ENCODE measurements at regions not wholly inside any gene's neighbourhood (a gene's known extent, or its start where the extent isn't known, plus 50 kb on each side); places are given as distances from the start of the nearest gene placed in this dataset.

DNA sequence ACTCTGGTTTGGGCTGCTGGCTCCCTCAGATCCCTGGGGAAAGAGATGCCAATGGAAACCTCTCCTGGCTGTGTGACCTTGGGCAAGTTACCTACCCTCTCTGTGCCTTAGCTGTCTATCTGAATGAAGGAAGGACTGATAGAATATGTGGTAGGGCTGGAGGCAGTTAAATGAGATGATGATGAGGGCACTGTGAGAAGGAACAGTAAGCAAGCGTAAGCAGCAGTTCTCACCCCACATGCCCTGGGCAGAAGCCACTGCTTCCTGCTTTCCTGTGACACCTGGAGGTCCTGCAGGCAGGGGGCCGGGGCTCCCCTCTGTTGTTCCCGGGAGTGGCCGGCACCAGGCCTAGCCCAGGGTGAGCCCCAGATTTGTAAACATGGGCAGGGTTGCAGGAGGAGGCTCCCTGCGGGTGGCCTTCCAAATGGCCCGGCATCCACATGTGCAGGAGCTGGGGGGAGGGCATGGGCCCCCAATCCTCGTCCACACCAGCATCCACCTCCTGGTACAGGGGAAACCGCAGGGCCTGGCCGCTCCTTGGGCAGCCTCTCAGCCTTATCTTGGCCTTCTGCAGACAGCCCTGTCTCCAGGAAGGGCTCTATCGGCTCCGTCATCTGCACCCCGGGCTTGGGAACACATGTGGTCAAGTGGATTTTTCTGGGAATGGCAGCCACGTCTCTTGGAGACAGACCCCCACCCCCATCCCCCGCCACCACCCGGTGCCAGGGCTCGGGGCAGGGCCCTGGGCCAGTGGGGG is 235.6 kb upstream of the GSE1 start:
- H3K4me3 ChIP-seq (ENCODE audit: low read depth, low read length): no peak overlapping the region
- no peak for DNase-seq (ENCODE audit: low read depth)

DNA sequence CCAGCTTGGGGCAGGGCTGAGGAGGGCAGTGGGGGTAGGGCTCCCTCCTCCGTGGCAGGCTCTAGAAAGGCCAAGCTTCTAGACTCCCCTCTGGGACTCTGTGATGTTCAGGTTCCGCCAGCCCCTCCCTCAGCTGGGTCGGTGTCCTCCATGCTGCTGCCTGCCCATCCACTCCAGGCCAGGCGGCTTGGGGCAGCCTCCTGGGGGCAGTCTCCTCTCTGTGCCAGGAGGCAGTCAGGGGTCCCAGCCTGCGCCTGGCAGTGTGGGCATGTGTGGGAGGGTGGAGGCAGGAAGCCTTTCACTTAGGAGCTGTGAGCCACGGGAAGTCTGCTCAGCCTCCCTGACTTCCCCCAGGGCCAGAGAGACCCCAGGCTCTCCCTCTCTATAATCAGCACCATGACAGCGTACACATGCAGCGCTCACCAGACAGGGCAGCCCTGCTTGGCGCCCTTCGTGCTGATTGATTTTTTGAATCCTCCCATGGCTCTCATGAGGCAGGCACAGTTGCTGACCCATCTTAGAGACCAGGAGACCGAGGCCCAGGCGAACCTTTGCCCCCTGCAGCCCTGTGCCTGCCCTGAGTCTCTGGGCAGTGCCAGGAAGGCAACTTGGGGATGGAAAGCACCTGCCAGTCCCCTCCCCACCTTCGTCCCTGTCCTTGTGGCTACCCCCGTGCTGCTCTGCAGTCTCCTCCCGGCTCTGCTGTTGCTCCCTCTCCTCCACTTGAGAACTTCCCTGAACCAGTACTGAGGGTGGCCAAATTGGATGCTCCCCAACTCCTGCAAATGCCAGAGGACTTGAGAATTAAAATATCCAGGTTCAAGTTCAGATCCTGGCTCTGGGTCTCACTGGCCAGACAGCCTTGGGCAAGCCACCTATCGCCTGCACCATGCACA is 234.7 kb upstream of the GSE1 start:
- DNase-seq (ENCODE audit: low read depth): no peak
- TF ChIP-seq, protein P1, sequence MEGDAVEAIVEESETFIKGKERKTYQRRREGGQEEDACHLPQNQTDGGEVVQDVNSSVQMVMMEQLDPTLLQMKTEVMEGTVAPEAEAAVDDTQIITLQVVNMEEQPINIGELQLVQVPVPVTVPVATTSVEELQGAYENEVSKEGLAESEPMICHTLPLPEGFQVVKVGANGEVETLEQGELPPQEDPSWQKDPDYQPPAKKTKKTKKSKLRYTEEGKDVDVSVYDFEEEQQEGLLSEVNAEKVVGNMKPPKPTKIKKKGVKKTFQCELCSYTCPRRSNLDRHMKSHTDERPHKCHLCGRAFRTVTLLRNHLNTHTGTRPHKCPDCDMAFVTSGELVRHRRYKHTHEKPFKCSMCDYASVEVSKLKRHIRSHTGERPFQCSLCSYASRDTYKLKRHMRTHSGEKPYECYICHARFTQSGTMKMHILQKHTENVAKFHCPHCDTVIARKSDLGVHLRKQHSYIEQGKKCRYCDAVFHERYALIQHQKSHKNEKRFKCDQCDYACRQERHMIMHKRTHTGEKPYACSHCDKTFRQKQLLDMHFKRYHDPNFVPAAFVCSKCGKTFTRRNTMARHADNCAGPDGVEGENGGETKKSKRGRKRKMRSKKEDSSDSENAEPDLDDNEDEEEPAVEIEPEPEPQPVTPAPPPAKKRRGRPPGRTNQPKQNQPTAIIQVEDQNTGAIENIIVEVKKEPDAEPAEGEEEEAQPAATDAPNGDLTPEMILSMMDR (IDR thresholded peaks at IDR 0.05; ENCODE audit: insufficient read depth, low read length): no peak
- H3K4me3 ChIP-seq (ENCODE audit: low read depth, low read length): no peak overlapping the region

More for the DNA sequence above, 235.6 kb upstream of the GSE1 start:
- TF ChIP-seq, protein P1 (IDR thresholded peaks at IDR 0.05; ENCODE audit: insufficient read depth, low read length): no peak

- no peak for DNase-seq (ENCODE audit: low read depth)
- H3K4me3 ChIP-seq (ENCODE audit: low read depth, low read length): no peak overlapping the region
- TF ChIP-seq, protein P1 (IDR thresholded peaks at IDR 0.05; ENCODE audit: insufficient read depth, low read length): no peak
Observed at GRCh38 chr16:85379041-85380001, 233.8 kb upstream of the GSE1 start.

DNA sequence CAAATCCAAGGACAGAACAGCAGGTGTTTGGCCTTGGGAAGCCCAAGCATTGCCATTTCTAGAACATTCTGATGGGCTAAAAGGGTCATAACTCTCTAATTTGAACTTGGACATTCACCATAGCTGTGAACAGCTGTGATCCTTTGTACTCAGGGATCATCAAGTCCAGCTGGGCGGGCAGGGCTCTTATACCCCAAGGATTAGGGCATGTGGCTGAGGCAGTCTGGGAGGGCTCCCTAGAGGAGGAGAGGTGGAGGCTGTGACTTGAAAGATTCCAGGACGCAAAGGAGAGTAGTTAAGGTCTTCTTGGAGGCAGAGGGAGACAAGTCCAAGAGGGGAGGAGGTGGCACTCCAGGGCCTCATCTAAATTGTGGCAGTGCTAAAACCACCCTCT is 233.1 kb upstream of the GSE1 start:
- DNase-seq (ENCODE audit: low read depth): no peak
- TF ChIP-seq, protein P1 (IDR thresholded peaks at IDR 0.05; ENCODE audit: insufficient read depth, low read length): no peak
- H3K4me3 ChIP-seq (ENCODE audit: low read depth, low read length): no peak overlapping the region

GRCh38 chr16:85380905-85381737 is 232.0 kb upstream of the GSE1 start:
- DNase-seq (ENCODE audit: low read depth): no peak
- H3K4me3 ChIP-seq (ENCODE audit: low read depth, low read length): no peak overlapping the region
- TF ChIP-seq, protein P1 (IDR thresholded peaks at IDR 0.05; ENCODE audit: insufficient read depth, low read length): no peak

Measured in fibroblast of the aortic adventitia (primary cell).